HG03108 (cell line): ENCODE measurements at regions not wholly inside any gene's neighbourhood (a gene's known extent, or its start where the extent isn't known, plus 50 kb on each side); places are given as distances from the start of the nearest gene placed in this dataset.

Source experiments
- ATAC-seq: cut with Tn5 transposase; IDR thresholded peaks from one replicate; pipeline ENCODE4 v1.9.1; 2021; ENCODE audit warnings: moderate library complexity; ENCODE audit not compliant: unreplicated experiment

DNA sequence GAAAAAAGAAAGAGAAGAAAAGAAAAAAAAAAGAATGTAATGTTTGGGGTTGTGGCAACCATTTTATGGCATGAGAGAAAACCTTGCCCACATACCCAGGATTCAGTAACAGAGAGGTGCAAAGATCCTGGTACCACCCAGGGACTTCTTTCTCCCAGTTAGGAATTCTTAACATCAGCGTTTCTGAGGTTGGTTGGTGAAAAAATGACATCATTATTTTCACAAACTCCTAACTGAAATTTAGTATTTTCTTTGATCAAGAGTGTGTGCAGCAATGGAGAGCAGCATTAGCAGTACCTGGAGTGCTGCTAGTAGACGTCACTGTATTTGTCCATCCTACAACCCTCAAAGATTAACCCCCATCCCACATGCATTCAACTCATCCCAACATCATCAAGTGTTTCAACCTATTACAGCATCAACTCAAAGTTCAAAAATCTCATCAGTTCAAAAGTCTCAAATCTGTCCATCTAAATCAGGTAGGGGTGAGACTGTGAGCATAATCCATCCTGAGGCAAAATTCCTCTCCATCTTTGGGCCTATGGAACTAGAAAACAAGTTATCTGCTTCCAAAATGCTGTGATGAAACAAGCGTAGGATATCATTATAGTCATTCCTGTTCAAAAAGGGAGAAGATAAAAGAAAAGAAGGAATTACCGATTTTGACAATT, 60.1 kb upstream of the MSX2 start:
- no peak for ATAC-seq

DNA sequence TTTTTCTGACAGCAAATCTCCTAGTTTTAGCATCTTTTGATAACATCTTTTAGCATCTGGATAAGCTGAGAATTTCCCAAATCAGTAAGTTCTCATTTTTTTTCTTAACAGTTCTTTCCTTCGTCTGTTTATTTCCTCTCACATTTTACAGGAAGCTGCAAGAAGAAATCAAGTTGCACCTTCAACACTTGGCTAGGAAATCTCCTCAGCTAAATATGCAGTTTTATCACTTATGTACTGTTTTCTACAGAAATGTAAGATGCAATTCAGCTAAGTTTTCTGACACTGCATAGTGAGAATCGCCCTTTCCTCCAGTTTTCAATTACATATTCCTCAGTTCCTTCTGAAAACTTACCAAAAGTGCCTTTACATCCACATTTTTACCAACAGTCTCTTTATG, 59.0 kb upstream of the MSX2 start:
- ATAC-seq: no peak

DNA sequence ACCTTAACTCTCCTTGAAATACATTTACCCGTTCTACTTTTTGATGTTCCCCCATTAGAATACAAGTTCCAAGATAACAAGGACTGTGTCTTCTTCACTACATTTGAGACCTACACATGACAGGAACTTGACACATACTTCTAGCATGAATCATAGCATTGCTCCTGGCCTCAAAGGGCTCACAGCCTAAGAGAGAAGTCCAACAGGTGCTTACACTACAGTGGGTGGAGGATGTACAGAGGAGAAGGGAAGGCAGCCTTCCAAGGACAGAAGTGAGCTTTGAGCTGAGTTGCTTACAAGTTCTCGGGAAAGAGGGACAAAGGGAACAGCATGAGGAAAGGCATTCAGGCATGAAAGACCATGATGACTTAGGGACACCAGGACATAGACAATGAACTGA, 56.9 kb upstream of the MSX2 start:
- ATAC-seq: no peak

DNA sequence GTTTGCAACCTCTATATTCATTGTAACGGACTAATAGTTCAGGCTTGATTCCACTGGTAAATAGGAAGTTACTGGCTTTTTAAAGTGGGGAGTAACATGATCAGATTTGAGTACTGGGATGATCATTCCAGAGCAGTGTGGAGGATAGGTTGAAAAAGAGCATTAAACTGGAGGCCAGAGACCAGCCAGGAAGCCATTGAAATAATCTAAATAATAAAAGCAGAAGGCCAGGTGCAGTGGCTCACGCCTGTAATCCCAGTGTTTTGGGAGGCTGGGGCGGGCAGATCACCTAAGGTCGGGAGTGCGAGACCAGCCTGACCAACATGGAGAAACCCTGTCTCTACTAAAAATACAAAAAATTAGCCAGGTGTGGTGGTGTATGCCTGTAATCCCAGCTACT, 56.0 kb upstream of the MSX2 start:
- ATAC-seq: no peak
